ENCODE measurements at regions not wholly inside any gene's neighbourhood (a gene's known extent, or its start where the extent isn't known, plus 50 kb on each side); places are given as distances from the start of the nearest gene placed in this dataset.

DNA sequence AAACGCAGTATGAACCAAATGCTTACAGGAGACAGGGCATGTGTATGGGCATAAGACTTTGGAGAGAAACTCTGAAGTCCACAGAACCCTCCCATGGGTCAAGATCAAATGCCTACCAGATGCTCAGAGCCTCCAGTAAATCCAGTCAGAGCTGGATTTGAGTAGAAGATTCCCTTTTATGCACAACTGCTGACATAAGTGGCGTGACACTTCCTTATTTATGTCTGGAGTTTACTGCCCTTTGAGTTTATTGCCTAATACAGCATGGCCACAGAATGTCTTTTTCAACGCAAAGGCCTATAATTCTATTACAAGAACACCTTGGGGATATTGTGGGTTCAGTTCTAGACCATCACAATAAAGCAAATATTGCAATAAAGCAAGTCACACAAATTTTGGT is 220.0 kb upstream of the FOXQ1 start:
- DNase-seq (ENCODE audit: low read depth in 2 of 2): no peak

DNA sequence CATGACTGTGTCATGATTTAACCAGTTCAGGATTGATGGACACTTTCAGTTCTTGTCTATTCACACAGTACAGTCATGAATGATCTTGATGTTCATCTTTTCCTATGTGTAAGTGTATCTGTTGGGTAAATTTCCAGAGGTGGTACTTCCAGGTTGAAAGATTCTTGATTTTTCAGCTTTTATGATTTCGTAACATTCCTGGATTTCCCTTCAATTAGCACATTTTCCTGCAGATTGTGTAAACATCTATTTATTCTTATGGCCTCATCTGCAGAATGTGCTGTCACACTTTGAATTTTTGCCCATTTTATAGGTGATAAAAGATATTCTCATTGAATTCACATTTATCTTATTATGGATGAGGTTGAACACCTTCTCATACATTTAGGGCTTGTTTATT is 222.0 kb upstream of the FOXQ1 start:
- no peak for DNase-seq (ENCODE audit: low read depth in 2 of 2)

DNA sequence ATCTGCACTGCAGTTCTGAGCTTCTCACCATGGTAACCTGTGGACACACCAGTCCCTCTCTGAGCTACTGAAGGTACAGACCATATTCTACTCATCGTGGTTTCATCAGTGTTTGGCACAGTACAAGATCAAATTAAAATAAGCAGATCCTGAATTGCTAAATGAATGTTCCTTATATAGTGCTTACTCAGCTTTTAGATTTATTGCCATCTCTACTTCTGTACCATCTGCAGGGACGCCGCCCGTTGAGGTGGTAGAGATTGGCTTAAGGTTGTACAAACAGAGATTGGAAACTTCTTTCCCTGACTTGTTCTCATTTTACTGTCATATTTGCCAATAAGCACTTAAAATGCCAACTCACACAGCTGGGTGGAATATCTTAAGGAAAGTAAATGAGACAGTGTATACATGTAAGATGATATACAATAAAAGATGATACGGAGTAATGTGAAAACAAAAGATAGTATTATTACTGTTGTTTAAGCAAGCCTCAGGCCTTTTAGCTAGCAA is 223.4 kb upstream of the FOXQ1 start:
- no peak for DNase-seq (ENCODE audit: low read depth in 2 of 2)

DNA sequence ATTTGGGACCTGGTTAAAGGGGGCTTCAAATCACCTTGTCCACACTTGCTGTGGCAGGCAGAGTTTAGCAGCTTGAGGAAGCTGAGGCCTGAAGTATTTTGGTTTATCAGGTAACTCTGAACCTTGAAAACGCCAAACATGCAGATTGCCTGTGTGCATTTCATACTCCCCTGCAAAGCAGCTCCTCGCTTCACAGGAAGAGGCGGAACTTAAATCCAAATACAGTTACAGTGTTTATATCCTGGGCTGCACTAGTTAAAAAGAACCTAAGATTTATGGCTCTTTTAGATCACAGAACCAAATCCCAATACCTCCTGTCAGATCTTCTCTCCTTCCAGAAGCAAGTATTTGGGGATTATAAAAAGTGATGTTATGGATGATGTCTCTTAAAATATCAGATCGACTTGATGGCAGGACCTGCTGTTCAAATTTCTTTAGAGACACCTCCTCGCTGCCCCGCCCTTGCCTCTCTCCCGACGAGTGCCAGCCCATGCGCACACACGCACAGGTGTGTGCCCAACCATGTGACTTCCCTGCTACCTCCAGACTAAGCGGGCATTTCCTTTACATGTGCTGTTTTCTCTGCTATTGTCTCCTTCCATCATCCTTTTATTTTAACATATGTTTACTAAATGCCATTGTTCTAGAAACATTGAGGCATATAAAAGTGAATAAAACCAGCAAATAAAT is 224.6 kb upstream of the FOXQ1 start:
- no peak for DNase-seq (ENCODE audit: low read depth in 2 of 2)

GRCh38 chr6:1086446-1087153 is 225.3 kb upstream of the FOXQ1 start:
- no peak for DNase-seq (ENCODE audit: low read depth in 2 of 2)

GRCh38 chr6:1082285-1082935 is 229.5 kb upstream of the FOXQ1 start:
- DNase-seq (ENCODE audit: low read depth in 2 of 2): peak in 1 of 2 experiments; percentile 37

DNA sequence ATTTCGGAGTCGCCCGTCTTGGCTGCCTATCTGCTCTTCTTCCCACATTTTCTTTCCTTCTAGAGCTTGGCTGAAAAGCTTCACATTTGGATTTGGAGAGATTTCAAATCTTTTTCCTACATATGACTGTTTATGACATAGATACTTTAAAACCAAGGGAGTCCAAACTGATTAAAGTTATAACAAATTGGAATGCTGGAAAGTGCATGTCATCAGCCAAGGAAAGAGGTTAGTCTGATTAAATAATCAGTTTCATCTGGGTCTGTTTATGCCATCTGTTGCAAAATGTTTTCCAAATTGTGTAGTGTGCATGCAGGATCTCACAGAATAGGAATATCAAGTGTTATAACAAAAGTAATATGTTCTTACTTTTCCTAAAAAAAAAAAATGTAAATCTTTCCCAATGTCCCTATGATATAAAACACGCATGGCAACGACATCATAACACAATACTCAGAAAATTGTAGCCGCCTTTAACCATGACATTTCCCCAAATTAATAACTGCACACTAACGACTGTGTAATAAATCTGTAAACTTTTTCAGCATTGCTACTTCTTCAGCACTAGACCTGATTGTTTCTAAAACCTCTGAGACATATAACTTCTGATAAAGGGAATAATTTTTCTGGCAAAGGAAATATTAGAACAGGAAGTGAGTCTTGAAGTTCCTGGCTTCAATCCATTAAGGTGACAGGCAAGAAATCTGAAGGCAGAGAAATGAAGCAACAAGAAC is 230.2 kb upstream of the FOXQ1 start:
- peak; percentile 72 to 73 for DNase-seq (ENCODE audit: low read depth in 2 of 2)

DNA sequence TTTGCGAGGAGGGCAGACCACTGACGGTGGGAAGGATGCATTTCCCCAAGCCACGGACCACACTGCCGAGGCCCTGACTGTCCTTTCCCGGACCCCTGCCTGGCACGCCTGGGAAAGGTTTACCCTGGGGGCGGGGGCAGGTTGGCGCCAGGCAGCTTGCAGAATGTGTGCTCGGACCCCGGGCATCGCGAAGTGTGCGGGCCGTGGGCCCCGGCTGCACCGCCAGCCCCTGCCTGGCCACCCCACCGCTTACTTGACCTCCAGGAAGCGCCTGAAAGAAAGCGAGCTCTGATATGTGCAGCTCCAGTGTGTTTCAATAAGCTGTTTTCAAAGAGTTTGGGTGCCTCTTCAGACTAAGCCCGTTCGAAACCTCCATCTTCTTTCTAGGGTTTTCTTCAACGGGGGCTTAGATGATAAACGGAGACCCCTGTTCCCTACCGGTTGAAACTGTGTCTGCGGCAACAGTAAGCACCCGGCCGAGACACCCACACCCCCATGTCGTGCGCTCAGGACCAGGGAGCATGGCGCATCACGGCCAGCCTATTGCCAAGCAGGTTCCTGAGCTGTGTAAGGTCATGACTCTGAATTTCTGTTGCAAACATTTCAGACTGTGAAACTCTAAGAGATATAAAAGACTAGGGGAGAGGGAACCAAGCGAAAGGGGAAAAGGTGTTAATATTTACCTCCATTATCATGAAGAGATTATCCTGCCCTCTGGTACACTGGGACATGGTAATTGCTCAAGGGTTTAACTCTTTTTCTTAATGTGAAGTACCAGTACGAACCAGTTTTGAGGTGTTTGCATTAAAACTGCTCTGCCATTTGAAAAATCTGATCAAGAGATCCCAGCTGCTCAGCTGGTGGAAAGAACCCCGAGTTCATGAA is 231.2 kb upstream of the FOXQ1 start:
- no peak for DNase-seq (ENCODE audit: low read depth in 2 of 2)

GRCh38 chr6:1079525-1079924 is 232.4 kb upstream of the FOXQ1 start:
- no peak for DNase-seq (ENCODE audit: low read depth in 2 of 2)

- DNase-seq (ENCODE audit: low read depth in 2 of 2): no peak
These were observed 234.2 kb upstream of the FOXQ1 start for GRCh38 chr6:1077478-1078416.

GRCh38 chr6:1076531-1077459 is 235.1 kb upstream of the FOXQ1 start:
- no peak for DNase-seq (ENCODE audit: low read depth in 2 of 2)

DNA sequence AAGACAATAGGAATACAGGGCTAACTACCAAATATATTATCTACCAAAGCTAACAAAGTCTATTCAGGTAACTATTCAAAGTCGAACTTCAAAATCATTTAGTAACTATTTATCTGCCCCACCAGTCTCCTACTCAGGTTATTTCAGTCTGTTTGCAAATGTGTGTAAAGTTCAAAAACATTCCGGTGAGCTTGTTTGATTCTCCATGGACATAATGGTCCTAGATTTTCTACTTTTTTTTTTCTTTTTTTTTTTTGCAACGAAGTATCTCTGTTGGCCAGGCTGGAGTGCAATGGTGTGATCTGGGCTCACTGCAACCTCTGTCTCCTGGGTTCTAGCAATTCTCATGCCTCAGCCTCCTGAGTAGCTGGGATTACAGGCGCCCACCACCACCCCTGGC is 236.0 kb upstream of the FOXQ1 start:
- no peak for DNase-seq (ENCODE audit: low read depth in 2 of 2)

DNA sequence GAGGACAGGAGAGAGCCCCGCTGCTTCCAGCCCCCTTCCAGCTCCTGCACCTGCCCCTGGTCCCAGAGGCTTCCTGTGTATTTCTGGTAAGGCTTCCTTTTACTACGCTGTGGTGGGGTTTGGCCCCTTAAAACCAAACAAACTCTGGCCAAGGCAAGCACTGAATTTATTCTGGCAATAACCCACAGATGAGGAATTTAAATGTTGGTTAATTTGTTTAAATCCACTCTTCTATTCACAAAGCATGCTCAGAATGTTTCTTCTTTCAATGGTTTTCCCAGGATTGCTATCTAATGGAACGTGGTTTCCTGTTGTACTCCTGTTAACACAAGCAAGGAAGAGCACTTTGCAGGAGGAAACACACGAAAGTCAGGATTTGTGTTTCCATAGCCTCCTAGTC is 236.5 kb upstream of the FOXQ1 start:
- no peak for DNase-seq (ENCODE audit: low read depth in 2 of 2)

- no peak for DNase-seq (ENCODE audit: low read depth in 2 of 2)
These were observed 241.8 kb upstream of the FOXQ1 start for GRCh38 chr6:1070085-1070521.

DNA sequence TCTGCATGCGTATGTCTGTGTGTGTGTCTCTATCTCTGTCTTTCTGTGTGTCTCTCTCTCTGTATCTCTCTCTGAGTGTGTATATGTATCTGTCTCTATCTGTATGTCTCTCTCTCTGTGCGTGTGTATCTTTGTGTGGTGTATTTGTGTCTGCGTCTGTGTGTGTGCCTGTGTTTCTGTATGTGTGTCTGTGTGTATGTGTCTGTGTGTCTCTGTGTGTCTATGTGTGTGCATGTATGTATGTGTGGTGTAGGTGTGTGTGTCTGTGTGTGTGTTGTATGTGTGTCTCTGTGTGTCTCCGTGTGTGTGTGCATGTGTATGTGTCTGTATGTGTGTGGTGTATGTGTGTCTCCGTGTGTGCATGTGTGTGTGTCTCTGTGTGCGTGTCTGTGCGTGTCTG is 243.0 kb upstream of the FOXQ1 start:
- no peak for DNase-seq (ENCODE audit: low read depth in 2 of 2)

DNA sequence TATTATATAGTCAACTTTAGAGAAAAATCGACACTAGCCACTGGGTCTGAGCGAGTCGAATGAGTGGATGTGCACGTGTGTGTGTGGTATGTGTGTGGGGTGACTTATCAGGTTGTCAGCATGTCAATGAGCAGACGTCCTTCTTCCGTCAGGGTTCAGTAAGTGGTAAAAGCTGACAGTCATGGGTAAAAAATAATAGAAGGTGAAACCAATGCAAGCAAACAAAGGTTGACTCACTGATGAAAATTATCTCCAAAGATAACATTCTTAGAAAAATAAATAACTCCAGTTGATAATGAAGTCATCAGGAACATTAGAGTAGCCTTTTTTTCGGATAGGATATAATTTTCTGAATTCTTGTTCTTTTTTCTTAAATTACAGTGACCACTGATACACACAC is 243.8 kb upstream of the FOXQ1 start:
- no peak for DNase-seq (ENCODE audit: low read depth in 2 of 2)

DNA sequence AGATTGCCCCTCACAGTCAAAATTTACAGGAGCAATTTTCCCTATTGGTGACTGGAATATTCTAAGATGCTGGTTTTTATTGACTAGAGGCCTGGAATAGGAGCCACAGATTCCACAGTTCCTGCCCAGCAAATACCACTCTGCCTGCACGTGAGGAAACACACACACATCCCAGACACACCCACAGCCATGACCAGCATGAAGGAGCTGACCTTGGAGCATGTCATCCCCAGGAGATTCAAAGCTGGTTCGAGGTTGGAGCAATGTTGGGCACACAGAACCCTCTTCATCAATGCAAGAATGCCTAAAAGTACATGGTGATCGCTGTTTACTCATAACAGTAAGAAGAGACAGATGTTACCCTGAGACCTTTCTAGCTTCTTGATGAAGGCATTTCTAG is 244.6 kb upstream of the FOXQ1 start:
- no peak for DNase-seq (ENCODE audit: low read depth in 2 of 2)

DNA sequence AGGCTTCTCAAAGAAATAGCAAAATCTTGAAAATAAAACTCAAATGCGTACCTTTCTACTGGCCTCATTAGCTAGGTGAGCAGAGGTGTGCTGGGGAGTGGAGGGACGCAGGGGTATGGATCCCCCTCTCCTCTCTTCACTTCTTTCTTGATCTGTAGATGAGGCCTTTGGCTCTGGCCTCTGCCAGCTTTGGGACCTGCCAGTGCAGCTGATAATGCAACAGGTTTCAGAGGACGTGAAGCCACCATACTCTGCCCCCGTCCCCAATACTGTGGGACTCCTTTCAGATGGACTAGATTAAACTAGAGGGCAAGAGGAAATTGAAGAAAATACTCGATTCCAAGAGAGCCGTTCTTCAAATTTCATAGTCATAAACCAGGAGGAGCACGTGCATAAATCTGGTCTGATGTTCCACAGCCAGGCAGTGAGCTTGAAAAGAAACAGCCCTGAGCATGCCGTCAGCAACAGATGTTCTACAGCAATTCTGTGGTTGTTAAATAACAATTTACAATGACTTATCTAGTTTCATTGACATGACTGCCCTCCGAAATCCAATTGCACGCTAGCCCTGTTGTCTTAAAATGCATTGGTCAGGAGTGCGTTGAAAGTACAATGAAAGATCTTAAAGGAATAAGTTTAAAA is 245.3 kb upstream of the FOXQ1 start:
- no peak for DNase-seq (ENCODE audit: low read depth in 2 of 2)

All from fibroblast of skin of left biceps (primary cell).